ENCODE measurements at regions not wholly inside any gene's neighbourhood (a gene's known extent, or its start where the extent isn't known, plus 50 kb on each side); places are given as distances from the start of the nearest gene placed in this dataset.
"Not testable (repeated sequence)": the region's sequence is repeated elsewhere in the genome, so short reads cannot be mapped to it uniquely, and the experiment has no call there.

DNA sequence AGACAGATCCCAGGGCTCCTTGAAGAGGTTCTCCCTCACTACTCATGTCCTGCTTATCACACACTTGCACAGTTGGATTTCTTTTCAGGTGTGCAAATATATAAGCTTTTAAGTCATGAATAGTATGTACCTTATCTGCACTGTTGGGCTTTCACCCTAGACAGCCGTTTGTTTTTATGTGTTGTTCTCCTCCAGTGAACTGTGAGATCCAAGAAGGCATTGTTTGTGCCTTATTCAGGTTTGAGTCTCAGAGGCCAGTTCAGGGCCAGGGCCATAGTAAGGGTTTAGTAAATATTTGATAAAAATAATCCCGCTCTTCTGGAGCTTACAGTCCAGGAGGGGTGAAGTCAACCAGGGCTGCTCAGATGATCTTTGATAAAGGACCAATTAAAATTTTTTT is 480.0 kb downstream of the TMEM38B start:
- ATAC-seq (no peak), DNase-seq (ENCODE audit: low spot score) (no peak)

DNA sequence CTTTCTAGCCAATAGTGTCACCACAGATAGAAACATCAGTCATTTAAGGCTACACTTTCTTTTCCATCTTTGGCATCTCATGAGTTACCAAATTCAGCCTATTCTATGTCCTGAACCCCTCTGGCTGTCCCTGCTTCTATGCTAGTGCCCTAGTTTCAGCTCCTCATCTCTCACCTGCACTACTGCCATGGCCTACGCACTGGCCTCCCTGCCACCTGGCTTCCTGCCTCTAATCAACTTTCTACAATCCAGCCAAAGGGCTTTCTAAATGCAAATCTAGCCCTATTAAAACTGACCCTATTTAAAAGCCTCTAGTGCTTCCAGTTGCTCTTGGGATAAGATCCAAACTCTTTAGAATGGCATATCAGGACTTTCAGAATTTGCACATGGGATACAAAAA is 482.9 kb downstream of the TMEM38B start:
- DNase-seq (ENCODE audit: low spot score) (no peak), ATAC-seq (no peak)

GRCh38 chr9:106179191-106179590 is 484.9 kb downstream of the TMEM38B start:
- no peak for DNase-seq (ENCODE audit: low spot score)
- no peak for ATAC-seq

- not testable (repeated sequence) for ATAC-seq; DNase-seq (ENCODE audit: low spot score)
Measured at GRCh38 chr9:106203815-106204516, 509.6 kb downstream of the TMEM38B start.

- no peak for ATAC-seq
- DNase-seq (ENCODE audit: low spot score), result no peak
Measured at GRCh38 chr9:106207298-106207697, 513.0 kb downstream of the TMEM38B start.

DNA sequence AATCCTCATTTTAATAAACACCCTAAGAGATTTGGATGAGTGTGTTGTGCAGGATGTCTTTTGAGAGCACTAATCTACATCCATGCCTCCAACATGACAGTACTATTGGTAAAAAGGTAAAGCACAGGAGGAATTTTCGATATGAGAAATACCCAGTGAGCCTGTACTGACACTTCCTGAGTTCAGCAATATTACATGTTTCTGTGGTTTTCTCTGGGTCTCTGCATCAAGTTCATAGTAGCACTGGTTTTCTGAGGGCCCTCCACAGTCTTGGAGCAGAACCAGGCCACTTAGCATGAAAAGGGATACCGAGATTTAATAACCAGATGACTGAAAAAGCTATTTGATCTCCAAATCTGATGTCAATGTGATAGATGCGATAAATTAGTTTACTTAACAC is 524.1 kb downstream of the TMEM38B start:
- DNase-seq (ENCODE audit: low spot score) (no peak), ATAC-seq (no peak)

GRCh38 chr9:106218854-106219253 is 524.5 kb downstream of the TMEM38B start:
- no peak for ATAC-seq

GRCh38 chr9:106220415-106220814 is 526.1 kb downstream of the TMEM38B start:
- DNase-seq (ENCODE audit: low spot score) (no peak), ATAC-seq (no peak)

More at GRCh38 chr9:106218854-106219253, 524.5 kb downstream of the TMEM38B start:
- no peak for DNase-seq (ENCODE audit: low spot score)

GRCh38 chr9:106228861-106229260 is 534.5 kb downstream of the TMEM38B start:
- ATAC-seq, result no peak

DNA sequence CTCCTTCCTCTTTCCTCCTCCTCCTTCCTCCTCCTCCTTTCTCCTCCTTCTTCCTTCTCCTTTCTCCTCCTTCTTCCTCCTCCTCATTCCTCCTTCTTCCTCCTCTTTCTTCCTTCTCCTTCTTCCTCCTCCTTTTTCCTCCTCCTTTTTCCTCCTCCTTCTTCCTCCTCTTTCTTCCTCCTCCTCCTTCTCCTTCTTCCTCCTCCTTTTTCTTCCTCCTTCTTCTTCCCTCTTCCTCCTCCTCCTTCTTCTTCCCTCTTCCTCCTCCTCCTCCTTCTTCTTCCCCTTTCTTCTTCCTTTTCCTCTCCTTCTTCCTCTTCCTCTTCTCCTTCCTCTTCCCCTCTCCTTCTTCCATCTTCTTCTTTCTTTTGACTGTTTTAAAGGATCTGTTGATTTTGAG is 538.8 kb downstream of the TMEM38B start:
- ATAC-seq, result no peak
- DNase-seq (ENCODE audit: low spot score), result no peak

More at GRCh38 chr9:106228861-106229260, 534.5 kb downstream of the TMEM38B start:
- DNase-seq (ENCODE audit: low spot score), result no peak

DNA sequence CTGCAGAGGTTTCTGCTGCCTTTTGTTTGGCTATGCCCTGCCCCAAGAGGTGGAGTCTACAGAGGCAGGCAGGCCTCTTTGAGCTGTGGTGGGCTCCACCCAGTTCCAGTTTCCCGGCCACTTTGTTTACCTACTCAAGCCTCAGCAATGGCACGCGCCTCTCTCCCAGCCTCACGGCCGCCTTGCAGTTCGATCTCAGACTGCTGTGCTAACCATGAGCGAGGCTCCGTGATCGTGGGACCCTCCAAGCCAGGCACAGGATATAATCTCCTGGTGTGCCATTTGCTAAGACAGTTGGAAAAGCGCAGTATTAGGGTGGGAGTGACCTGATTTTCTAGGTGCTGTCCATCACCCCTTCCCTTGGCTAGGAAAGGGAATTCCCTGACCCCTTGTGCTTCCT is 566.6 kb downstream of the TMEM38B start:
- DNase-seq (ENCODE audit: low spot score); ATAC-seq: not testable (repeated sequence)

DNA sequence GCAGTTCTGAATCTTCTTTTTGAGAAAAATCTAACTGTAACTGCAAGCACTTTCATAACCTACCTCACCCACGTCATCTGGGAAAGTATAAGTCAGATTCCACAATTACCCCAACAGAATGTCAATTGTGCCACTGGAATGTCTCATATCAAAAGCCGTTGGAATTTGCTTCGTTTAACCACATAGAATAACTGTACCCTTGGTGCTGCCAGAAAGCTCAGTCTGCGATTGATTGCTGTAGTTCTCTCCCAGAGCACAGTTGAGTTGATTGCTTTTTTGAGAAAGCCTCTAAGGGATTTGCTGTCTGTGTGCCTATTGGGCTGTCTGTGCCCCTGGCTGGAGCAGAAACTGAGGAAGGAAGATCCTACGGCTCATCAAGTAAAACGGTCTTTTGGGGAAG is 583.6 kb downstream of the TMEM38B start:
- DNase-seq (ENCODE audit: low spot score) (no peak), ATAC-seq (no peak)

GRCh38 chr9:106283769-106284168 is 579.2 kb upstream of the ZNF462 start:
- DNase-seq (ENCODE audit: low spot score) (no peak), ATAC-seq (no peak)

DNA sequence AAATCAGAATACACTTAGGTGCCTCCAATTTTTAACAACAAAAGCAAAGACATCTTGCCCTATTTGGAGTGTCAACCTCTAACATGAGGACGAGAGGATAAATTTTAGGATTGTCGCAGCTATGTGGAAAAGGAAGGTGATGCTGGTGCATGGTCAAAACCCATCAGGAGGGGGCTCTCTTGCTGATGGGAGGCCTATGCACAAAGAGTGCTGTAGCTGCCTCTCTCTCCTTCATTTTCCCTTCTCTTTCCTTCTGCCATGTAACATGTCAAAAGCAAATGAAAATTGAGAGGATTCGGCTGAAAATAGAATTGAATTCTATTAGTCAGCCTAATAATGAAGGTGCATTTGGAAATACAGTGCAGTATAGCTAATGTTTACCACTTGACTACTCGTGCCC is 578.7 kb upstream of the ZNF462 start:
- ATAC-seq (peak; percentile 36), DNase-seq (ENCODE audit: low spot score) (no peak)

- ATAC-seq (no peak), DNase-seq (ENCODE audit: low spot score) (no peak)
Measured at GRCh38 chr9:106286249-106286648, 576.7 kb upstream of the ZNF462 start.

- ATAC-seq (no peak), DNase-seq (ENCODE audit: low spot score) (no peak)
Measured at GRCh38 chr9:106287091-106287631, 575.8 kb upstream of the ZNF462 start.

GRCh38 chr9:106287731-106288130 is 575.2 kb upstream of the ZNF462 start:
- ATAC-seq, result no peak

DNA sequence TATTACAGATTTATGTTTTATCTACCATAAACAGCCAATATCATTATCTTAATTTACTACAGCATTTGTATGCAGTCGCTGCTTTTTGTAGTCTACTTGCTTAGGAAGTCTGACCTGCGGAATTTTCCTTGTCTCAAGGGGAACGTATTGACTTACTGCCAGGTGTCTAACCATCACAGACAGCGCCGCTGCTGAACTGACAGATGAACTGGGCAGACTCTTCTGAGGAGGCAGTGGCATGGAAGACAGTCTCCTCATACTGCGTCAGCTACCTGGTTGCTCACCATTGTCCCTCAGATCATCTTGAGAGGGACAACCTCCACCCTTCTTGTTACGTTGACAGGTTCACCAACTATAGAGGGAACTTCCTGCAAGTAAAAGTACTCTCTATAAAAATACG is 574.3 kb upstream of the ZNF462 start:
- ATAC-seq (no peak), DNase-seq (ENCODE audit: low spot score) (no peak)

More at GRCh38 chr9:106287731-106288130, 575.2 kb upstream of the ZNF462 start:
- DNase-seq (ENCODE audit: low spot score), result no peak

- DNase-seq (ENCODE audit: low spot score) (no peak), ATAC-seq (no peak)
Measured at GRCh38 chr9:106291786-106292185, 571.2 kb upstream of the ZNF462 start.

DNA sequence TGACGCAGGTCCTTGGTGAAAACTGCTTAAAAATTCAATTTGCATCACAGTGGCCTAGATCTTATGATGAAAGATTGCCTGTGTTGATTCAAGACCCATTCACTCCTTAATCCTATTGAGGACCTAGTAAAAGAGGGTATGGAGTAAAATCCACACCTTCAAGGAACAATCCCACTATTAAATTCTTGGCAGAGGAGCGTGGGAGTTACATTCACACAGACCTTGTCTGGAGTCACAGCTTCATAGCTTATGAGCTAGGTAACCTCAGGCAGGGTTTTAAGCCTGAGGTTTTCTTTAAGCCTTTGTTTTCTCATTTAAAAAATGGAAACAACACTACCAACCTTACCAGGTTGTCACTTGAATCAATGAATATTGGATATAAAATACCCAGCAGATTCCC is 566.5 kb upstream of the ZNF462 start:
- ATAC-seq (no peak), DNase-seq (ENCODE audit: low spot score) (no peak)

GRCh38 chr9:106298997-106299396 is 564.0 kb upstream of the ZNF462 start:
- no peak for ATAC-seq
- DNase-seq (ENCODE audit: low spot score), result no peak

GRCh38 chr9:106304401-106304920 is 558.5 kb upstream of the ZNF462 start:
- ATAC-seq, result no peak
- no peak for DNase-seq (ENCODE audit: low spot score)
